Spleen (tissue), 7 donors: ENCODE measurements at regions not wholly inside any gene's neighbourhood (a gene's known extent, or its start where the extent isn't known, plus 50 kb on each side); places are given as distances from the start of the nearest gene placed in this dataset.

ENCODE experiments used
- POLR2A ChIP-seq, 3 donors: fragments of 450-650 bp; IDR thresholded peaks; one replicate each; pipeline ENCODE4 v1.5.1; 2017; ENCODE audit warnings: antibody characterized with exemption in 3 of 3, mild to moderate bottlenecking in 1 of 3
- POLR2AphosphoS5 ChIP-seq, 3 donors: sonication (generic); formaldehyde crosslinking; IDR thresholded peaks; one replicate each; pipeline ENCODE4 v1.5.1; 2017; ENCODE audit warnings: antibody characterized with exemption in 3 of 3
- TF ChIP-seq, protein P1 (sequence below), 11 experiments: fragments of 200-600 bp in 7 of 11; fragments of 450-650 bp in 4 of 11; sonication (generic) in 4 of 11; IDR thresholded peaks in 8 of 11; conservative IDR thresholded peaks in 3 of 11; 1 replicate in 7 of 11; 2 replicates in 4 of 11; pipeline versions ENCODE4 v1.4.0 to v1.8.0; 2016 to 2021; ENCODE audit warnings: antibody characterized with exemption in 11 of 11, inconsistent platforms in 4 of 11, mild to moderate bottlenecking in 1 of 11
- donor health status: DM: no; HTN: no; CAD: no; lungs with moderate emphysema.
- donor health status: DM: no; HTN: no; CAD: no.
- donor health status: DM: no; HTN: no; CAD: no.

DNA sequence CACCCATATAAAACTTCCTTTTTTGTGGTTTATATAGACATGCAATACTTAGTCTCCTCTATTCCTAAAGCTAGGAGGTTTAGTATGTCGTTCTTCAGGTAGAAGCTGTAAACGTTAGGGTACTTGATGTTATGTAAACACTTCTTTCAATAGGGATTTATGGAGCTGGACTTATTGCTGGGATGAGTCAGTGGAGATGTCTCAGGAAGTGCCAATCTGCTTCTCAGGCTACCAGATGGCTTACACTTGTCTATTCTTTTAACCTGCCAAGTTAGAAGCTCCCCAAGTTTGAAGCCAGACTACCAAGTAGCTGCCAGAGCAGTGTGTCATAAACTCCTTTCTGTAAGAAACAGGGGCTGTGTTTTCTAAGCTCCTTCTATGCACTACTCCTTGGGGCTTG, 756.5 kb upstream of the LRRTM1 start:
- TF ChIP-seq, protein P1, sequence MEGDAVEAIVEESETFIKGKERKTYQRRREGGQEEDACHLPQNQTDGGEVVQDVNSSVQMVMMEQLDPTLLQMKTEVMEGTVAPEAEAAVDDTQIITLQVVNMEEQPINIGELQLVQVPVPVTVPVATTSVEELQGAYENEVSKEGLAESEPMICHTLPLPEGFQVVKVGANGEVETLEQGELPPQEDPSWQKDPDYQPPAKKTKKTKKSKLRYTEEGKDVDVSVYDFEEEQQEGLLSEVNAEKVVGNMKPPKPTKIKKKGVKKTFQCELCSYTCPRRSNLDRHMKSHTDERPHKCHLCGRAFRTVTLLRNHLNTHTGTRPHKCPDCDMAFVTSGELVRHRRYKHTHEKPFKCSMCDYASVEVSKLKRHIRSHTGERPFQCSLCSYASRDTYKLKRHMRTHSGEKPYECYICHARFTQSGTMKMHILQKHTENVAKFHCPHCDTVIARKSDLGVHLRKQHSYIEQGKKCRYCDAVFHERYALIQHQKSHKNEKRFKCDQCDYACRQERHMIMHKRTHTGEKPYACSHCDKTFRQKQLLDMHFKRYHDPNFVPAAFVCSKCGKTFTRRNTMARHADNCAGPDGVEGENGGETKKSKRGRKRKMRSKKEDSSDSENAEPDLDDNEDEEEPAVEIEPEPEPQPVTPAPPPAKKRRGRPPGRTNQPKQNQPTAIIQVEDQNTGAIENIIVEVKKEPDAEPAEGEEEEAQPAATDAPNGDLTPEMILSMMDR (IDR thresholded peaks at IDR 0.05 in 8 of 11, conservative IDR thresholded peaks at IDR 0.05 in 3 of 11), result no peak
- TF ChIP-seq POLR2A (IDR thresholded peaks at IDR 0.05) (no peak), POLR2AphosphoS5 (IDR thresholded peaks at IDR 0.05) (no peak)
